H9 (cell line): ENCODE measurements at regions not wholly inside any gene's neighbourhood (a gene's known extent, or its start where the extent isn't known, plus 50 kb on each side); places are given as distances from the start of the nearest gene placed in this dataset.

ENCODE experiments used
- DNase-seq: peaks from one replicate; pipeline ENCODE4 v3.0.0-alpha.2; 2017
- H2AFZ ChIP-seq: one replicate; pipeline ENCODE4 v1.6.1; 2013; ENCODE audit warnings: mild to moderate bottlenecking, low read length, control low read depth, moderate library complexity
- H2AK5ac ChIP-seq: 2 replicates; pipeline ENCODE4 v1.6.1; 2013; ENCODE audit warnings: low read length, control low read depth, mixed read lengths; ENCODE audit not compliant: insufficient read length
- H2BK120ac ChIP-seq: one replicate; pipeline ENCODE4 v1.6.1; 2013; ENCODE audit warnings: low read depth, mild to moderate bottlenecking, low read length, control low read depth, inconsistent platforms; ENCODE audit not compliant: poor library complexity, severe bottlenecking
- H2BK12ac ChIP-seq: 2 replicates; pipeline ENCODE4 v1.6.1; 2013; ENCODE audit warnings: low read length, control low read depth, mixed read lengths, low read depth; ENCODE audit not compliant: insufficient read length
- H2BK15ac ChIP-seq: 2 replicates; pipeline ENCODE4 v1.6.1; 2013; ENCODE audit warnings: low read depth, low read length, control low read depth
- H2BK20ac ChIP-seq: one replicate; pipeline ENCODE4 v1.6.1; 2013; ENCODE audit warnings: low read depth, mild to moderate bottlenecking, low read length, control low read depth, inconsistent platforms; ENCODE audit not compliant: poor library complexity, severe bottlenecking
- H2BK5ac ChIP-seq: 2 replicates; pipeline ENCODE4 v1.6.1; 2013; ENCODE audit warnings: low read length, control low read depth, mixed read lengths; ENCODE audit not compliant: insufficient read length
- H3K14ac ChIP-seq: 2 replicates; pipeline ENCODE4 v1.6.1; 2013; ENCODE audit warnings: low read length, control low read depth; ENCODE audit not compliant: insufficient read depth
- H3K18ac ChIP-seq: 2 replicates; pipeline ENCODE4 v1.6.1; 2013; ENCODE audit warnings: low read depth, mild to moderate bottlenecking, mixed read lengths, low read length, control low read depth; ENCODE audit not compliant: insufficient read length
- H3K23ac ChIP-seq: 2 replicates; pipeline ENCODE4 v1.6.1; 2013; ENCODE audit warnings: low read length, control low read depth, mixed read lengths, low read depth; ENCODE audit not compliant: insufficient read length
- H3K23me2 ChIP-seq: 2 replicates; pipeline ENCODE4 v1.6.1; 2013; ENCODE audit warnings: low read depth, mild to moderate bottlenecking, mixed read lengths, low read length, control low read depth; ENCODE audit not compliant: insufficient read length, poor library complexity, severe bottlenecking
- H3K27ac ChIP-seq: 2 replicates; pipeline ENCODE4 v1.5.1; 2013; ENCODE audit warnings: low read length, control low read depth, mixed read lengths, low read depth; ENCODE audit not compliant: insufficient read length
- H3K27me3 ChIP-seq: 2 replicates; pipeline ENCODE4 v1.6.1; 2013; ENCODE audit warnings: low read length, control low read depth, inconsistent platforms; ENCODE audit not compliant: insufficient read depth
- H3K4ac ChIP-seq: 2 replicates; pipeline ENCODE4 v1.6.1; 2013; ENCODE audit warnings: low read depth, mild to moderate bottlenecking, control low read depth, inconsistent platforms, low read length, moderate library complexity
- H3K4me1 ChIP-seq: 2 replicates; pipeline ENCODE4 v1.6.1; 2013; ENCODE audit warnings: low read length, control low read depth, inconsistent platforms; ENCODE audit not compliant: insufficient read depth
- H3K4me2 ChIP-seq: 2 replicates; pipeline ENCODE4 v1.6.1; 2013; ENCODE audit warnings: low read length, control low read depth, mixed read lengths; ENCODE audit not compliant: insufficient read length, insufficient read depth
- H3K56ac ChIP-seq: 2 replicates; pipeline ENCODE4 v1.6.1; 2013; ENCODE audit warnings: low read depth, mild to moderate bottlenecking, mixed read lengths, low read length, control low read depth; ENCODE audit not compliant: insufficient read length
- H3K79me1 ChIP-seq: 2 replicates; pipeline ENCODE4 v1.6.1; 2013; ENCODE audit warnings: low read depth, mild to moderate bottlenecking, moderate library complexity, low read length, control low read depth, inconsistent platforms; ENCODE audit not compliant: insufficient read depth, poor library complexity, severe bottlenecking
- H3K79me2 ChIP-seq: 2 replicates; pipeline ENCODE4 v1.6.1; 2013; ENCODE audit warnings: low read length, control low read depth, inconsistent platforms; ENCODE audit not compliant: insufficient read depth
- H3K9ac ChIP-seq: 2 replicates; pipeline ENCODE4 v1.6.1; 2013; ENCODE audit warnings: low read length, control low read depth, mixed read lengths; ENCODE audit not compliant: insufficient read length; ENCODE audit errors: extremely low read depth
- H3K9me3 ChIP-seq: one replicate; pipeline ENCODE4 v1.6.1; 2013; ENCODE audit warnings: low read depth, low read length, inconsistent platforms; ENCODE audit not compliant: control insufficient read depth
- H3T11ph ChIP-seq: one replicate; pipeline ENCODE4 v1.6.1; 2013; ENCODE audit warnings: mild to moderate bottlenecking, low read length, control low read depth, inconsistent platforms
- H4K20me1 ChIP-seq: one replicate; pipeline ENCODE4 v1.6.1; 2013; ENCODE audit not compliant: control insufficient read depth, insufficient read length, insufficient read depth
- H4K5ac ChIP-seq: 2 replicates; pipeline ENCODE4 v1.6.1; 2013; ENCODE audit warnings: low read depth, mild to moderate bottlenecking, mixed read lengths, low read length, control low read depth; ENCODE audit not compliant: insufficient read length
- H4K8ac ChIP-seq: replicated peaks from 2 replicates; pipeline ENCODE4 v1.6.1; 2013; ENCODE audit warnings: low read length, control low read depth, mixed read lengths, low read depth; ENCODE audit not compliant: insufficient read length
- H4K91ac ChIP-seq: 2 replicates; pipeline ENCODE4 v1.6.1; 2013; ENCODE audit warnings: low read depth, mild to moderate bottlenecking, moderate library complexity, mixed read lengths, low read length, control low read depth; ENCODE audit not compliant: insufficient read length
- H3K27ac Mint-ChIP-seq, 3 experiments: 2 replicates in 2 of 3; 3 replicates in 1 of 3; pipeline ENCODE4 v1.8.0; 2020 to 2021; ENCODE audit warnings: mixed read lengths in 3 of 3, mild to moderate bottlenecking in 1 of 3, moderate library complexity in 1 of 3
- H3K27me3 Mint-ChIP-seq: 2 replicates; pipeline ENCODE4 v1.8.0; 2021; ENCODE audit warnings: low read depth, mild to moderate bottlenecking, moderate library complexity, mixed read lengths
- H3K36me3 Mint-ChIP-seq, 3 experiments: 2 replicates in 2 of 3; 3 replicates in 1 of 3; pipeline ENCODE4 v1.8.0; 2020 to 2021; ENCODE audit warnings: low read depth in 3 of 3, mixed read lengths in 3 of 3; ENCODE audit not compliant: insufficient read depth in 1 of 3
- H3K4me1 Mint-ChIP-seq, 2 experiments: 2 replicates each; pipeline ENCODE4 v1.8.0; 2020; ENCODE audit warnings: mixed read lengths in 2 of 2
- H3K4me3 Mint-ChIP-seq, 2 experiments: 2 replicates in 1 of 2; 3 replicates in 1 of 2; pipeline ENCODE4 v1.8.0; 2020 to 2021; ENCODE audit warnings: mild to moderate bottlenecking in 2 of 2, mixed read lengths in 2 of 2, moderate library complexity in 1 of 2
- H3K9me3 Mint-ChIP-seq, 2 experiments: 2 replicates in 1 of 2; 3 replicates in 1 of 2; pipeline ENCODE4 v1.8.0; 2020; ENCODE audit warnings: mild to moderate bottlenecking in 2 of 2, mixed read lengths in 2 of 2, moderate library complexity in 1 of 2
- CTCF ChIP-seq: fragments of 200-600 bp; sonication (generic); conservative IDR thresholded peaks from 3 replicates; pipeline ENCODE4 v1.8.0; 2021; ENCODE audit warnings: antibody characterized with exemption, mild to moderate bottlenecking
- WGBS: extraction: QIAGEN DNeasy Blood & Tissue Kit; methylation state at CpG from one replicate; pipeline ENCODE4 v1.1.7; 2013; ENCODE audit warnings: missing lambda C conversion rate, low lambda C conversion rate, mixed read lengths; ENCODE audit not compliant: insufficient read length; ENCODE audit errors: extremely low coverage; 5-methylcytosine and 5-hydroxymethylcytosine counted together

- no peaks in the 10 kb centered on the region for H3K27me3 ChIP-seq
- no peak overlapping the region for H2BK20ac ChIP-seq
- no peak overlapping the region for H3K23ac ChIP-seq
- H2BK5ac ChIP-seq = no peak overlapping the region
- Mint-ChIP-seq H3K4me3 (no peak overlapping the region), H3K36me3 (peaks cover 0 to 6% (median 0%) of the 10 kb centered on the region in 3 experiments; a peak in 1 of 7 replicates), H3K27ac (no peak overlapping the region), H3K4me1 (no peaks in the 10 kb centered on the region), H3K9me3 (peaks cover 5 to 6% of the 10 kb centered on the region in 2 experiments; a peak in 2 of 5 replicates), H3K27me3 (no peaks in the 10 kb centered on the region)
- no CpG with 5 or more reads among the region's 4 CpGs for WGBS
- H3K79me2 ChIP-seq = no peaks in the 10 kb centered on the region
- no peaks in the 10 kb centered on the region for H4K20me1 ChIP-seq
- H3K4ac ChIP-seq = no peak overlapping the region
- H3K9me3 ChIP-seq = no peaks in the 10 kb centered on the region
- no peak for TF ChIP-seq CTCF
- H2AK5ac ChIP-seq = no peak overlapping the region
- no peaks in the 10 kb centered on the region for H3K79me1 ChIP-seq
- H2BK12ac ChIP-seq = no peak overlapping the region
- no peak overlapping the region for H3K18ac ChIP-seq
- H3K9ac ChIP-seq = no peak overlapping the region
- no peaks in the 10 kb centered on the region for H3K4me1 ChIP-seq
- no peak for DNase-seq
- no peak overlapping the region for H4K8ac ChIP-seq
- H2AFZ ChIP-seq = no peak overlapping the region
- H3K14ac ChIP-seq = no peak overlapping the region
- H4K91ac ChIP-seq = no peak overlapping the region
- H3K56ac ChIP-seq = no peak overlapping the region
- H3K4me2 ChIP-seq = no peak overlapping the region
- no peak overlapping the region for H2BK120ac ChIP-seq
- H3T11ph ChIP-seq = no peak overlapping the region
- no peak overlapping the region for H2BK15ac ChIP-seq
- no peak overlapping the region for H4K5ac ChIP-seq
- no peak overlapping the region for H3K27ac ChIP-seq
- no peaks in the 10 kb centered on the region for H3K23me2 ChIP-seq
Observed at GRCh38 chr2:41482659-41483058, 565.2 kb upstream of the PKDCC start.
